IMR-90 (cell line): ENCODE measurements at regions not wholly inside any gene's neighbourhood (a gene's known extent, or its start where the extent isn't known, plus 50 kb on each side); places are given as distances from the start of the nearest gene placed in this dataset.

Source experiments
- ATAC-seq: fragments of 200-7000 bp; cut with Tn5 transposase; 2 replicates; pipeline ENCODE4 v1.9.1; 2020; ENCODE audit warnings: low read depth, mild to moderate bottlenecking, moderate library complexity
- BruUV-seq: library from RNA; stranded (reverse); fragments of 400-500 nt; replicated peaks from 2 replicates; lab custom pipeline; 2021; lab: Mats Ljungman, UMichigan
- CTCF ChIA-PET: fragments of 300-600 bp; formaldehyde crosslinking; extraction: SDS; loops from one replicate; lab custom pipeline; 2021; ENCODE audit warnings: antibody characterized with exemption; lab: Yijun Ruan, JAX
- POLR2A ChIA-PET: fragments of 300-600 bp; sonication (Branson Sonifier 250); formaldehyde crosslinking; loops from one replicate; lab custom pipeline; 2022; ENCODE audit warnings: antibody characterized with exemption; ENCODE audit not compliant: unreplicated experiment; lab: Charles Lee
- DNase-seq: peaks from one replicate; pipeline ENCODE4 v3.0.0; 2013
- H2AFZ ChIP-seq: replicated peaks from 2 replicates; pipeline ENCODE3; 2013; ENCODE audit warnings: low read length, mild to moderate bottlenecking; ENCODE audit not compliant: poor library complexity
- H2AK5ac ChIP-seq: 2 replicates; pipeline ENCODE4 v1.6.1; 2013; ENCODE audit warnings: low read depth, low read length, inconsistent platforms
- H2AK9ac ChIP-seq: replicated peaks from 2 replicates; pipeline ENCODE3; 2013; ENCODE audit warnings: mild to moderate bottlenecking, low read depth, low read length, moderate library complexity; ENCODE audit not compliant: poor library complexity
- H2BK120ac ChIP-seq: 2 replicates; pipeline ENCODE4 v1.6.1; 2013; ENCODE audit warnings: low read depth, low read length, inconsistent platforms
- H2BK15ac ChIP-seq: 3 replicates; pipeline ENCODE4 v1.6.1; 2013; ENCODE audit warnings: low read depth, low read length, inconsistent platforms
- H2BK20ac ChIP-seq: 2 replicates; pipeline ENCODE4 v1.6.1; 2013; ENCODE audit warnings: low read depth, mild to moderate bottlenecking, inconsistent platforms, low read length, moderate library complexity
- H2BK5ac ChIP-seq: 2 replicates; pipeline ENCODE4 v1.6.1; 2013; ENCODE audit warnings: mild to moderate bottlenecking, low read depth, low read length, inconsistent platforms; ENCODE audit not compliant: poor library complexity, severe bottlenecking
- H3K14ac ChIP-seq: replicated peaks from 2 replicates; pipeline ENCODE4 v1.6.1; 2013; ENCODE audit warnings: low read depth, low read length, inconsistent platforms
- H3K18ac ChIP-seq: 2 replicates; pipeline ENCODE4 v1.6.1; 2013; ENCODE audit warnings: low read depth, low read length, control low read depth
- H3K23ac ChIP-seq: 2 replicates; pipeline ENCODE4 v1.6.1; 2013; ENCODE audit warnings: low read depth, low read length, inconsistent platforms
- H3K27ac ChIP-seq: 2 replicates; pipeline ENCODE4 v1.5.1; 2013; ENCODE audit warnings: mild to moderate bottlenecking, control low read depth, low read length; ENCODE audit not compliant: insufficient read depth
- H3K27me3 ChIP-seq: 2 replicates; pipeline ENCODE4 v1.6.1; 2013; ENCODE audit warnings: low read length; ENCODE audit not compliant: control insufficient read depth, insufficient read depth
- H3K36me3 ChIP-seq: 2 replicates; pipeline ENCODE4 v1.6.1; 2013; ENCODE audit warnings: low read length, mixed read lengths; ENCODE audit not compliant: control insufficient read depth, insufficient read depth
- H3K4ac ChIP-seq: 2 replicates; pipeline ENCODE4 v1.6.1; 2013; ENCODE audit warnings: low read depth, low read length, inconsistent platforms
- H3K4me1 ChIP-seq: 2 replicates; pipeline ENCODE4 v1.6.1; 2013; ENCODE audit warnings: low read length, mixed read lengths; ENCODE audit not compliant: control insufficient read depth, insufficient read depth
- H3K4me2 ChIP-seq: 2 replicates; pipeline ENCODE4 v1.6.1; 2013; ENCODE audit warnings: low read depth, mild to moderate bottlenecking, control low read depth, low read length, moderate library complexity
- H3K4me3 ChIP-seq: 2 replicates; pipeline ENCODE4 v1.5.1; 2013; ENCODE audit warnings: low read depth, mild to moderate bottlenecking, control low read depth, low read length, moderate library complexity; ENCODE audit not compliant: insufficient read depth
- H3K56ac ChIP-seq: 2 replicates; pipeline ENCODE4 v1.6.1; 2013; ENCODE audit warnings: low read length, inconsistent platforms; ENCODE audit not compliant: insufficient read depth; ENCODE audit errors: extremely low read depth
- H3K79me1 ChIP-seq, 2 experiments: 2 replicates each; pipeline ENCODE4 v1.6.1; 2013; ENCODE audit warnings: low read length in 2 of 2, inconsistent platforms in 1 of 2, low read depth in 1 of 2
- H3K9ac ChIP-seq: 2 replicates; pipeline ENCODE4 v1.6.1; 2013; ENCODE audit warnings: low read depth, low read length, control low read depth
- H3K9me1 ChIP-seq: 2 replicates; pipeline ENCODE4 v1.6.1; 2013; ENCODE audit warnings: low read length, inconsistent platforms; ENCODE audit not compliant: insufficient read depth
- H3K9me3 ChIP-seq: 2 replicates; pipeline ENCODE4 v1.6.1; 2013; ENCODE audit warnings: low read length; ENCODE audit not compliant: control insufficient read depth, insufficient read depth
- H4K20me1 ChIP-seq: 2 replicates; pipeline ENCODE4 v1.6.1; 2013; ENCODE audit warnings: low read length, inconsistent platforms; ENCODE audit not compliant: insufficient read depth
- H4K5ac ChIP-seq: 2 replicates; pipeline ENCODE4 v1.6.1; 2013; ENCODE audit warnings: mild to moderate bottlenecking, low read depth, low read length, control low read depth
- H4K8ac ChIP-seq, 2 experiments: 2 replicates each; pipeline ENCODE4 v1.6.1; 2013; ENCODE audit warnings: low read depth in 2 of 2, low read length in 2 of 2, control low read depth in 1 of 2, inconsistent platforms in 1 of 2
- H4K91ac ChIP-seq: 2 replicates; pipeline ENCODE4 v1.6.1; 2013; ENCODE audit warnings: low read depth, low read length, inconsistent platforms; ENCODE audit not compliant: insufficient read depth
- RCOR1 ChIP-seq: IDR thresholded peaks from 2 replicates; pipeline ENCODE4 v1.6.1; 2012; ENCODE audit warnings: mild to moderate bottlenecking, low read length, improper control_type of control experiment; ENCODE audit not compliant: insufficient replicate concordance
- WGBS, 2 experiments: methylation state at CpG; one replicate each; pipeline versions ENCODE4 v1.1.5 to v1.1.7; 2013; ENCODE audit warnings: missing lambda C conversion rate in 2 of 2; ENCODE audit not compliant: insufficient read length in 1 of 2; ENCODE audit errors: extremely low coverage in 2 of 2; 5-methylcytosine and 5-hydroxymethylcytosine counted together
- dilution Hi-C: fragments of 300-500 bp; cut with HindIII; formaldehyde crosslinking; loops from one replicate; pipeline ENCODE4 v1.14.3; 2018; ENCODE audit warnings: low sequenced_read_pairs; ENCODE audit not compliant: unreplicated experiment
- in situ Hi-C: fragments of 300-500 bp; cut with MboI; formaldehyde crosslinking; loops from 3 replicates; pipeline ENCODE4 v1.14.3; 2019; ENCODE audit warnings: low sequenced_read_pairs, inconsistent platforms, mixed read lengths
- intact Hi-C: fragments of 100-400 bp; cut with micrococcal nuclease; formaldehyde crosslinking; loops from 2 replicates; pipeline ENCODE4 v1.10.0; 2022
- TF ChIP-seq, protein P1 (sequence below): fragments of 150-350 bp; IDR thresholded peaks from 2 replicates; pipeline ENCODE4 v1.6.1; 2016; ENCODE audit warnings: low read depth, mild to moderate bottlenecking, low read length, moderate library complexity, borderline replicate concordance

DNA sequence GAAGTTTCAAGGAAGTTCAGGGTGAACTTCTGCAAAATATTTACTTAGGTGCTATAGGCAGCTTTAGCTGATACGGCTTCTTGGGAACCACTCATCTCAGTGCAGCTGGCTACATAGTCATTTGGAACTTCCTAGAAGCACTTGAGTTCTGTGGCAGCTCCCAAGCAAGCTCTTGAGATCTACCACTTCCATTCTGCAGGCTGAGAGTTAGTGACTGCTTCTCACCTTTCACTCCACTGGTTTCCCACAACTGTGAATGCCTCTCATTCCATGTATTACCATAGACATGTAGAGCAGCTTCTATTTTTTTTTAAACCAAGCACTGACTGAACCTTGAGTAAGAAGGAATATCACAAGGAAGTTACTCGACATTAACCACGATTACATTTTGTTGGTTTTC, 994.1 kb upstream of the ACVR2A start:
- no peaks in the 10 kb centered on the region for H3K36me3 ChIP-seq
- POLR2A ChIA-PET: no interaction called here
- no peak overlapping the region for H3K56ac ChIP-seq
- no peak overlapping the region for H3K18ac ChIP-seq
- dilution Hi-C loops (no loop called here), in situ Hi-C loops (no loop called here), intact Hi-C loops (no loop called here)
- H3K27ac ChIP-seq: no peak overlapping the region
- H3K9me3 ChIP-seq: no peaks in the 10 kb centered on the region; the same call in 1 of the 2 replicates
- H3K4me1 ChIP-seq: no peaks in the 10 kb centered on the region
- H4K20me1 ChIP-seq: no peaks in the 10 kb centered on the region
- H4K8ac ChIP-seq: no peak overlapping the region
- no peak overlapping the region for H3K9ac ChIP-seq
- BruUV-seq: no TSS peak
- no peak overlapping the region for H2BK20ac ChIP-seq
- DNase-seq: no peak
- TF ChIP-seq RCOR1: no peak
- TF ChIP-seq, protein P1, sequence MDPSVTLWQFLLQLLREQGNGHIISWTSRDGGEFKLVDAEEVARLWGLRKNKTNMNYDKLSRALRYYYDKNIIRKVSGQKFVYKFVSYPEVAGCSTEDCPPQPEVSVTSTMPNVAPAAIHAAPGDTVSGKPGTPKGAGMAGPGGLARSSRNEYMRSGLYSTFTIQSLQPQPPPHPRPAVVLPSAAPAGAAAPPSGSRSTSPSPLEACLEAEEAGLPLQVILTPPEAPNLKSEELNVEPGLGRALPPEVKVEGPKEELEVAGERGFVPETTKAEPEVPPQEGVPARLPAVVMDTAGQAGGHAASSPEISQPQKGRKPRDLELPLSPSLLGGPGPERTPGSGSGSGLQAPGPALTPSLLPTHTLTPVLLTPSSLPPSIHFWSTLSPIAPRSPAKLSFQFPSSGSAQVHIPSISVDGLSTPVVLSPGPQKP: no peak
- H2BK15ac ChIP-seq: no peak overlapping the region
- no peak overlapping the region for H2BK5ac ChIP-seq
- H3K4me3 ChIP-seq: no peak overlapping the region
- H4K5ac ChIP-seq: no peak overlapping the region
- H3K27me3 ChIP-seq: no peaks in the 10 kb centered on the region
- H2BK120ac ChIP-seq: no peak overlapping the region
- no peak for ATAC-seq
- no peak overlapping the region for H3K4ac ChIP-seq
- H2AFZ ChIP-seq: no peak overlapping the region
- no peak overlapping the region for H3K23ac ChIP-seq
- CTCF ChIA-PET: no interaction called here
- H3K9me1 ChIP-seq: no peaks in the 10 kb centered on the region
- no peak overlapping the region for H2AK5ac ChIP-seq
- H3K79me1 ChIP-seq: no peaks in the 10 kb centered on the region
- H3K14ac ChIP-seq: no peak overlapping the region
- H2AK9ac ChIP-seq: no peak overlapping the region
- H4K91ac ChIP-seq: no peak overlapping the region
- no peak overlapping the region for H3K4me2 ChIP-seq
- WGBS, 2 experiments: no CpG with 5 or more reads among the region's 3 CpGs
